Liver (tissue), 3 donors: ENCODE measurements at regions not wholly inside any gene's neighbourhood (a gene's known extent, or its start where the extent isn't known, plus 50 kb on each side); places are given as distances from the start of the nearest gene placed in this dataset.

Experiments
- FOXA2 ChIP-seq: IDR thresholded peaks from 2 replicates; pipeline ENCODE4 v1.6.1; 2016; ENCODE audit warnings: antibody characterized with exemption
- HNF4A ChIP-seq, 2 donors: conservative IDR thresholded peaks; 2 replicates each; pipeline ENCODE4 v1.6.1; 2016; ENCODE audit warnings: antibody characterized with exemption in 2 of 2, mild to moderate bottlenecking in 2 of 2
- JUND ChIP-seq, 2 donors: IDR thresholded peaks; 2 replicates each; pipeline ENCODE4 v1.6.1; 2016; ENCODE audit warnings: antibody characterized with exemption in 2 of 2
- YY1 ChIP-seq: IDR thresholded peaks from 2 replicates; pipeline ENCODE4 v1.6.1; 2016; ENCODE audit warnings: antibody characterized with exemption, mild to moderate bottlenecking
- TF ChIP-seq, protein P1 (sequence below): fragments of 150-350 bp; IDR thresholded peaks from 2 replicates; pipeline ENCODE4 v1.5.1; 2017; ENCODE audit warnings: improper control_type of control experiment, low read depth, low read length; ENCODE audit not compliant: missing input control
- donor health status: healthy.
- donor health status: healthy.

DNA sequence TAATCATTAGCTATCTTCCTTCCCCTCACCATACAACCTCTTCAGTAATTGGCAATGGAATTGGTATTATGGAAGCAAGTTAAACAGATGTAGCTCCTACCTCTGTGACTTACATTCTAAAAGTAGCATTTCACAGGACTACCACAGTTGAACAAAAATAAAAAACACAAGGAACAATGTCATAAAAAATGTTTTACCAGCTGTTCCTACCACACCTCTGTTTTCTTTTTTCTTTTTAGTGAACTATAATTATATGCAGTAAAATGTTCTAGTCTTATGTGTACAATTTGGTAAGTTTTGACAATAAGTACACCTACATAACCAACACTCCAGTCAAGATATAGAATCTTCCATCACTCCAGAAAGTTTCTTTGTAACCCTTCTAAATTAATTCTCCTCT is 54.1 kb upstream of the GEMIN8 start:
- TF ChIP-seq JUND (IDR thresholded peaks at IDR 0.05) (no peak), YY1 (no peak), HNF4A (conservative IDR thresholded peaks at IDR 0.05) (no peak), FOXA2 (no peak)
- TF ChIP-seq, protein P1, sequence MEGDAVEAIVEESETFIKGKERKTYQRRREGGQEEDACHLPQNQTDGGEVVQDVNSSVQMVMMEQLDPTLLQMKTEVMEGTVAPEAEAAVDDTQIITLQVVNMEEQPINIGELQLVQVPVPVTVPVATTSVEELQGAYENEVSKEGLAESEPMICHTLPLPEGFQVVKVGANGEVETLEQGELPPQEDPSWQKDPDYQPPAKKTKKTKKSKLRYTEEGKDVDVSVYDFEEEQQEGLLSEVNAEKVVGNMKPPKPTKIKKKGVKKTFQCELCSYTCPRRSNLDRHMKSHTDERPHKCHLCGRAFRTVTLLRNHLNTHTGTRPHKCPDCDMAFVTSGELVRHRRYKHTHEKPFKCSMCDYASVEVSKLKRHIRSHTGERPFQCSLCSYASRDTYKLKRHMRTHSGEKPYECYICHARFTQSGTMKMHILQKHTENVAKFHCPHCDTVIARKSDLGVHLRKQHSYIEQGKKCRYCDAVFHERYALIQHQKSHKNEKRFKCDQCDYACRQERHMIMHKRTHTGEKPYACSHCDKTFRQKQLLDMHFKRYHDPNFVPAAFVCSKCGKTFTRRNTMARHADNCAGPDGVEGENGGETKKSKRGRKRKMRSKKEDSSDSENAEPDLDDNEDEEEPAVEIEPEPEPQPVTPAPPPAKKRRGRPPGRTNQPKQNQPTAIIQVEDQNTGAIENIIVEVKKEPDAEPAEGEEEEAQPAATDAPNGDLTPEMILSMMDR = no peak
